ENCODE measurements at regions not wholly inside any gene's neighbourhood (a gene's known extent, or its start where the extent isn't known, plus 50 kb on each side); places are given as distances from the start of the nearest gene placed in this dataset.

DNA sequence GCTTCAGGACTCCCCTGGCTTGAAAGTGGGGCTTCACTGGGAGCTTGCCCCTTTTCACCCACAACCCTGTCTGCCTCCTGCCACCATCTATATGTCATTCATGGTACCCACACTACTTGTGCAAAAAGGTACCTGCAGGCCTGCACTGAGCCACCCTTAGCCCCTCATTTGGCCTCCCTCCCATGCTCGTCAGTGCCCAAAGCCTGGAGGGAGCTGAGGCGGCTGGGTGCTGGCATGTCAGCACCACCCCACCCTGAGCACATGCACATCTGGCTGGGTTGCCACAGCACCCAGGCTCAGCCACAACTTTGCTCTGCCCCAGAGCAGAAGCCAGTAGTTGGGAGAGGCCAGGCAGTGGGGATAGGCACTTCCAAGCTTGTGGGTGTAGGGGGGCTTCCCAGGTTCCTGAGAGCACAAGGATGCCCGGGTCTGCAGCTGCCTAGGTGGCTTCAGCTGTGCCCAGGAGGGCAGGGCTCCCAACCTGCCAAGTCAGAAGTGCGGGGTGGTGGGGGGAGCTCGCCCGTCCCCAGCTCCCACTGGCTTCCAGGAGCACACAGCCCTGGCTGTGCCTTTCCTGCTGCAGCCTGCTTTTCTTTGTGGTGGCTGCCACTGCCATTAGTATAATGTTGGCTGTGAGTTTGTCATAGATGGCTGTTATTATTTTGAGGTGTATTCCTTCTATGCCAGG lies 1054.6 kb upstream of the EPHA6 start:
- no peak overlapping the region for H3K9ac ChIP-seq (ENCODE audit: low read length)
- peaks cover 3 to 4% of the 10 kb centered on the region in 2 experiments; a peak in 2 of 4 replicates for H3K9me3 ChIP-seq (ENCODE audit: control insufficient read depth in 1 of 2, insufficient read depth in 1 of 2, low read depth in 1 of 2, low read length in 2 of 2)
- no peaks in the 10 kb centered on the region for H3K36me3 ChIP-seq (ENCODE audit: control insufficient read depth in 1 of 2, insufficient read depth in 2 of 2, low read length in 2 of 2)
- H3K27me3 ChIP-seq (ENCODE audit: insufficient read depth, low read length) = no peaks in the 10 kb centered on the region
- ATAC-seq = no peak
- TF ChIP-seq EZH2 (IDR thresholded peaks at IDR 0.05) (no peak), SRF (IDR thresholded peaks at IDR 0.05; ENCODE audit: low read depth) (no peak), RAD21 (IDR thresholded peaks at IDR 0.05; ENCODE audit: low read depth) (no peak), ELF1 (IDR thresholded peaks at IDR 0.05; ENCODE audit: borderline replicate concordance, low read depth) (no peak), SIN3A (IDR thresholded peaks at IDR 0.05; ENCODE audit: low read depth) (no peak), CBX3 (IDR thresholded peaks at IDR 0.05; ENCODE audit: low read depth) (no peak)
- no peak overlapping the region for H3K4me3 ChIP-seq (replicated peaks in 1 of 2; ENCODE audit: low read depth in 1 of 2, low read length in 2 of 2)
- H3K4me2 ChIP-seq (ENCODE audit: low read length) = no peak overlapping the region
- ChIA-PET POLR2A (no interaction called here), RAD21 (ENCODE audit: low non-redundant PET in 1 of 2, low total read pairs in 2 of 2, uncharacterized antibody in 2 of 2, unreplicated experiment in 2 of 2) (no interaction called here), CTCF (no interaction called here)
- DNase-seq (ENCODE audit: low read depth, low spot score) = no peak
- no TSS peak for BruUV-seq (replicated peaks)
- no peaks in the 10 kb centered on the region for H4K20me1 ChIP-seq (ENCODE audit: insufficient read depth)
- intact Hi-C loops (cut with micrococcal nuclease) = no loop called here
- H2AFZ ChIP-seq (ENCODE audit: low read depth, low read length, poor library complexity, severe bottlenecking) = no peak overlapping the region
- H3K4me1 ChIP-seq (ENCODE audit: control insufficient read depth in 1 of 2, insufficient read depth in 2 of 2, low read length in 2 of 2) = no peaks in the 10 kb centered on the region
- H3K9me2 ChIP-seq (ENCODE audit: insufficient read depth) = no peaks in the 10 kb centered on the region
- H3K27ac ChIP-seq (ENCODE audit: low read depth, low read length) = no peak overlapping the region
- H3K79me2 ChIP-seq (ENCODE audit: insufficient read depth, low read length) = no peaks in the 10 kb centered on the region

DNA sequence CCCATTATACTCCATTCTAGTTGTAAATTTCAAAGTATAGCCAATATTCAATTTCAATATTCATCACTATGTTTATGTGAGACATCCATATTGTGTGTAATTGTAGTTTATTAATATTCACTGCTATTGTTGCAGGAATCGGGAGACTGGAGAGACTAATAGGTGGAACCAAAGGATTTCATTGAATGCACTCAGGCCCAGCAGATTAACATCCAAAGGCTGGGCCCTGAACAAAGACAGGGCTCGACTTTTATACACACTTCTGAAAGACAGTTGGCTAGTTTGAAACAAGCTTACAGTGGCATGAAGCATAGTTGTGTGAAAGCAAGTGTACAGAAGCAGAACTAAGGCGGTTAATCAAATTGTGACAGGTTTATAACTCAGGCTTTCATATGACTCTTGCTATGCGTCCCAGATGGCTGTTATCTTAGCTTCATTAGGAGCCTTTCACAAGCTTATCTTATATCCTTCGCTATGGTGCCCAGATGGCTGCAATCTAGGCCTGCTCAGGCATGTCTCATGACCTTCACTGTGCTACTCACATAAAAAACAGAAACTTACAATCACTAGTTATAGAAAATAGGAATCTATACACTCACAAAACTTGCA lies 1038.8 kb upstream of the EPHA6 start:
- POLR2A ChIA-PET = no interaction called here
- TF ChIP-seq, protein P1, sequence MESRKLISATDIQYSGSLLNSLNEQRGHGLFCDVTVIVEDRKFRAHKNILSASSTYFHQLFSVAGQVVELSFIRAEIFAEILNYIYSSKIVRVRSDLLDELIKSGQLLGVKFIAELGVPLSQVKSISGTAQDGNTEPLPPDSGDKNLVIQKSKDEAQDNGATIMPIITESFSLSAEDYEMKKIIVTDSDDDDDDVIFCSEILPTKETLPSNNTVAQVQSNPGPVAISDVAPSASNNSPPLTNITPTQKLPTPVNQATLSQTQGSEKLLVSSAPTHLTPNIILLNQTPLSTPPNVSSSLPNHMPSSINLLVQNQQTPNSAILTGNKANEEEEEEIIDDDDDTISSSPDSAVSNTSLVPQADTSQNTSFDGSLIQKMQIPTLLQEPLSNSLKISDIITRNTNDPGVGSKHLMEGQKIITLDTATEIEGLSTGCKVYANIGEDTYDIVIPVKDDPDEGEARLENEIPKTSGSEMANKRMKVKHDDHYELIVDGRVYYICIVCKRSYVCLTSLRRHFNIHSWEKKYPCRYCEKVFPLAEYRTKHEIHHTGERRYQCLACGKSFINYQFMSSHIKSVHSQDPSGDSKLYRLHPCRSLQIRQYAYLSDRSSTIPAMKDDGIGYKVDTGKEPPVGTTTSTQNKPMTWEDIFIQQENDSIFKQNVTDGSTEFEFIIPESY (IDR thresholded peaks at IDR 0.05; ENCODE audit: extremely low read depth, insufficient replicate concordance, low read length) = no peak
- TF ChIP-seq EZH2 (IDR thresholded peaks at IDR 0.05) (no peak), ZNF274 (IDR thresholded peaks at IDR 0.05; ENCODE audit: low read depth, low read length) (no peak), EGR1 (IDR thresholded peaks at IDR 0.05; ENCODE audit: low read depth) (no peak), POLR2AphosphoS5 (IDR thresholded peaks at IDR 0.05; ENCODE audit: low read depth, low read length) (no peak), RAD21 (IDR thresholded peaks at IDR 0.05; ENCODE audit: low read depth) (no peak), SRF (IDR thresholded peaks at IDR 0.05; ENCODE audit: low read depth) (no peak), SP1 (IDR thresholded peaks at IDR 0.05; ENCODE audit: low read depth) (no peak), YY1 (IDR thresholded peaks at IDR 0.05; ENCODE audit: extremely low read depth, insufficient replicate concordance, low read depth, low read length) (no peak), SIN3A (IDR thresholded peaks at IDR 0.05; ENCODE audit: low read depth) (no peak), FOSL1 (IDR thresholded peaks at IDR 0.05; ENCODE audit: low read depth) (no peak), CBX3 (IDR thresholded peaks at IDR 0.05; ENCODE audit: low read depth) (no peak), EZH2phosphoT487 (IDR thresholded peaks at IDR 0.05; ENCODE audit: borderline replicate concordance) (no peak)
- TF ChIP-seq, protein P2, sequence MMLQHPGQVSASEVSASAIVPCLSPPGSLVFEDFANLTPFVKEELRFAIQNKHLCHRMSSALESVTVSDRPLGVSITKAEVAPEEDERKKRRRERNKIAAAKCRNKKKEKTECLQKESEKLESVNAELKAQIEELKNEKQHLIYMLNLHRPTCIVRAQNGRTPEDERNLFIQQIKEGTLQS (IDR thresholded peaks at IDR 0.05) = no peak
- TF ChIP-seq, protein P3, sequence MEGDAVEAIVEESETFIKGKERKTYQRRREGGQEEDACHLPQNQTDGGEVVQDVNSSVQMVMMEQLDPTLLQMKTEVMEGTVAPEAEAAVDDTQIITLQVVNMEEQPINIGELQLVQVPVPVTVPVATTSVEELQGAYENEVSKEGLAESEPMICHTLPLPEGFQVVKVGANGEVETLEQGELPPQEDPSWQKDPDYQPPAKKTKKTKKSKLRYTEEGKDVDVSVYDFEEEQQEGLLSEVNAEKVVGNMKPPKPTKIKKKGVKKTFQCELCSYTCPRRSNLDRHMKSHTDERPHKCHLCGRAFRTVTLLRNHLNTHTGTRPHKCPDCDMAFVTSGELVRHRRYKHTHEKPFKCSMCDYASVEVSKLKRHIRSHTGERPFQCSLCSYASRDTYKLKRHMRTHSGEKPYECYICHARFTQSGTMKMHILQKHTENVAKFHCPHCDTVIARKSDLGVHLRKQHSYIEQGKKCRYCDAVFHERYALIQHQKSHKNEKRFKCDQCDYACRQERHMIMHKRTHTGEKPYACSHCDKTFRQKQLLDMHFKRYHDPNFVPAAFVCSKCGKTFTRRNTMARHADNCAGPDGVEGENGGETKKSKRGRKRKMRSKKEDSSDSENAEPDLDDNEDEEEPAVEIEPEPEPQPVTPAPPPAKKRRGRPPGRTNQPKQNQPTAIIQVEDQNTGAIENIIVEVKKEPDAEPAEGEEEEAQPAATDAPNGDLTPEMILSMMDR (IDR thresholded peaks at IDR 0.05 in 2 of 3, conservative IDR thresholded peaks at IDR 0.05 in 1 of 3; ENCODE audit: borderline replicate concordance in 1 of 3, insufficient read depth in 1 of 3, low read depth in 2 of 3, low read length in 2 of 3) = no peak

More for the DNA sequence above, 1038.8 kb upstream of the EPHA6 start:
- Histone ChIP-seq H4K20me1 (ENCODE audit: insufficient read depth) (no peaks in the 10 kb centered on the region), H3K9me2 (ENCODE audit: insufficient read depth) (no peaks in the 10 kb centered on the region), H3K27ac (ENCODE audit: low read depth, low read length) (no peak overlapping the region), H3K4me3 (replicated peaks in 1 of 2; ENCODE audit: low read depth in 1 of 2, low read length in 2 of 2) (no peak overlapping the region), H3K9me3 (ENCODE audit: control insufficient read depth in 1 of 2, insufficient read depth in 1 of 2, low read depth in 1 of 2, low read length in 2 of 2) (peaks cover 13 to 20% of the 10 kb centered on the region in 2 experiments; a peak in 2 of 4 replicates), H3K79me2 (ENCODE audit: insufficient read depth, low read length) (no peaks in the 10 kb centered on the region), H2AFZ (ENCODE audit: low read depth, low read length, poor library complexity, severe bottlenecking) (no peak overlapping the region), H3K36me3 (ENCODE audit: control insufficient read depth in 1 of 2, insufficient read depth in 2 of 2, low read length in 2 of 2) (no peaks in the 10 kb centered on the region), H3K4me2 (ENCODE audit: low read length) (no peak overlapping the region), H3K4me1 (ENCODE audit: control insufficient read depth in 1 of 2, insufficient read depth in 2 of 2, low read length in 2 of 2) (no peaks in the 10 kb centered on the region), H3K27me3 (ENCODE audit: insufficient read depth, low read length) (no peaks in the 10 kb centered on the region), H3K9ac (ENCODE audit: low read length) (no peak overlapping the region)
- no TSS peak for BruUV-seq (replicated peaks)
- CTCF ChIA-PET = no interaction called here
- RAD21 ChIA-PET (ENCODE audit: low non-redundant PET in 1 of 2, low total read pairs in 2 of 2, uncharacterized antibody in 2 of 2, unreplicated experiment in 2 of 2) = no interaction called here
- no peak for DNase-seq (ENCODE audit: low read depth, low spot score)
- ATAC-seq = no peak
- intact Hi-C loops (cut with micrococcal nuclease) = no loop called here
